ENCODE measurements at regions not wholly inside any gene's neighbourhood (a gene's known extent, or its start where the extent isn't known, plus 50 kb on each side); places are given as distances from the start of the nearest gene placed in this dataset.

DNA sequence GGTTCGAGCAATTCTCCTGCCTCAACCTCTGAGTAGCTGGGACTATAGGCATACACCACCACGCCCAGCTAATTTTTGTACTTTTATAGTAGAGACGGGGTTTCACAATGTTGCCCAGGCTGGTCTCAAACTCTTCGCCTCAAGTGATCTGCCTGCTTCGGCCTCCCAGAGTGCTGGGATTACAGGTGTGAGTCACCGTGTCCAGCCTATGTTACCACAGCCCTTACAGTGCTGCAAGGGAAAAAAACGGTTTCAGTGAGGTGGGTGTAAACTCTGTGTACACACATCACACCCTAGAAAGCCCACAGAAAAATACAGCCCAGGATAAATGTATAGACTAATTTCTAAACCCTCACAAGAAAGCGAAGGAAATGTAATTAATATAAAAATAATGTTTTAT lies 103.5 kb upstream of the AKAP13 start:
- CTCF ChIA-PET: interaction anchor here (0.5 kb wide), 1 partner anchor 231 kb away, joined by 3 read pairs; no protein-coding TSS in a partner anchor
- H4K91ac ChIP-seq (ENCODE audit: insufficient read depth, low read depth, low read length): no peak overlapping the region

More for the DNA sequence above, 103.5 kb upstream of the AKAP13 start:
- ATAC-seq (ENCODE audit: low read depth) (no peak), DNase-seq (no peak)
- no peak overlapping the region for H2BK5ac ChIP-seq (ENCODE audit: low read depth, low read length, poor library complexity, severe bottlenecking)
- H3K27ac ChIP-seq (ENCODE audit: insufficient read depth, low read length): no peak overlapping the region
- H3K79me1 ChIP-seq (ENCODE audit: low read depth in 1 of 2, low read length in 2 of 2): no peaks in the 10 kb centered on the region
- no peaks in the 10 kb centered on the region for H3K27me3 ChIP-seq (ENCODE audit: control insufficient read depth, insufficient read depth, low read length)
- H3K36me3 ChIP-seq (ENCODE audit: control insufficient read depth, insufficient read depth, low read length): no peaks in the 10 kb centered on the region
- H3K56ac ChIP-seq (ENCODE audit: extremely low read depth, insufficient read depth, low read length): no peak overlapping the region
- dilution Hi-C loops (cut with HindIII; ENCODE audit: low sequenced_read_pairs, unreplicated experiment) (no loop called here), in situ Hi-C loops (cut with MboI; ENCODE audit: low sequenced_read_pairs) (loop anchor here (25.0 kb wide), 2 partner anchors 115 to 315 kb away; no protein-coding TSS in a partner anchor), intact Hi-C loops (cut with micrococcal nuclease) (no loop called here)
- H3K14ac ChIP-seq (replicated peaks; ENCODE audit: low read depth, low read length): no peak overlapping the region
- H4K8ac ChIP-seq (ENCODE audit: low read depth in 2 of 2, low read length in 2 of 2): no peak overlapping the region
- no peak overlapping the region for H2AK5ac ChIP-seq (ENCODE audit: low read depth, low read length)
- no peaks in the 10 kb centered on the region for H3K4me1 ChIP-seq (ENCODE audit: control insufficient read depth, insufficient read depth, low read length)
- no peaks in the 10 kb centered on the region for H3K9me3 ChIP-seq (ENCODE audit: control insufficient read depth, insufficient read depth, low read length)
- no peak overlapping the region for H3K4ac ChIP-seq (ENCODE audit: low read depth, low read length)
- no peak overlapping the region for H3K4me2 ChIP-seq (ENCODE audit: low read depth, low read length)
- no peak overlapping the region for H3K23ac ChIP-seq (ENCODE audit: low read depth, low read length)
- H2BK20ac ChIP-seq (ENCODE audit: low read depth, low read length): no peak overlapping the region
- no CpG with 5 or more reads among the region's 8 CpGs for WGBS, 2 experiments (ENCODE audit: extremely low coverage in 2 of 2, insufficient read length in 1 of 2)
- H2AFZ ChIP-seq (replicated peaks; ENCODE audit: low read length, poor library complexity): no peak overlapping the region
- no peak overlapping the region for H4K5ac ChIP-seq (ENCODE audit: low read depth, low read length)
- POLR2A ChIA-PET (ENCODE audit: unreplicated experiment): no interaction called here
- no peak overlapping the region for H3K18ac ChIP-seq (ENCODE audit: low read depth, low read length)
- no peak overlapping the region for H3K4me3 ChIP-seq (ENCODE audit: insufficient read depth, low read depth, low read length)
- H2BK15ac ChIP-seq (ENCODE audit: low read depth, low read length): no peak overlapping the region
- H3K9me1 ChIP-seq (ENCODE audit: insufficient read depth, low read length): peaks cover 5% of the 10 kb centered on the region
- no TSS peak for BruUV-seq (replicated peaks)
- TF ChIP-seq MAFK (IDR thresholded peaks at IDR 0.05; ENCODE audit: low read depth, low read length): no peak
- no peak for TF ChIP-seq CEBPB (IDR thresholded peaks at IDR 0.05; ENCODE audit: low read depth, low read length)
- TF ChIP-seq RCOR1 (IDR thresholded peaks at IDR 0.05; ENCODE audit: insufficient replicate concordance, low read length): no peak
- no peak for TF ChIP-seq RAD21 (IDR thresholded peaks at IDR 0.05; ENCODE audit: low read length)
- TF ChIP-seq NFE2L2 (IDR thresholded peaks at IDR 0.05; ENCODE audit: low read depth, low read length): no peak
- TF ChIP-seq, protein P1, sequence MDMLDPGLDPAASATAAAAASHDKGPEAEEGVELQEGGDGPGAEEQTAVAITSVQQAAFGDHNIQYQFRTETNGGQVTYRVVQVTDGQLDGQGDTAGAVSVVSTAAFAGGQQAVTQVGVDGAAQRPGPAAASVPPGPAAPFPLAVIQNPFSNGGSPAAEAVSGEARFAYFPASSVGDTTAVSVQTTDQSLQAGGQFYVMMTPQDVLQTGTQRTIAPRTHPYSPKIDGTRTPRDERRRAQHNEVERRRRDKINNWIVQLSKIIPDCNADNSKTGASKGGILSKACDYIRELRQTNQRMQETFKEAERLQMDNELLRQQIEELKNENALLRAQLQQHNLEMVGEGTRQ (IDR thresholded peaks at IDR 0.05; ENCODE audit: low read depth, low read length): no peak
- H3K9ac ChIP-seq (ENCODE audit: low read depth, low read length): no peak overlapping the region
- no peak overlapping the region for H2AK9ac ChIP-seq (replicated peaks; ENCODE audit: low read depth, low read length, poor library complexity)
- no peaks in the 10 kb centered on the region for H4K20me1 ChIP-seq (ENCODE audit: insufficient read depth, low read length)
- H2BK120ac ChIP-seq (ENCODE audit: low read depth, low read length): no peak overlapping the region

All from IMR-90 (cell line).